Retina (tissue), 1 donor: ENCODE measurements at regions not wholly inside any gene's neighbourhood (a gene's known extent, or its start where the extent isn't known, plus 50 kb on each side); places are given as distances from the start of the nearest gene placed in this dataset.
"Not testable (repeated sequence)": the region's sequence is repeated elsewhere in the genome, so short reads cannot be mapped to it uniquely, and the experiment has no call there.

Source experiments
- DNase-seq: peaks from one replicate; pipeline ENCODE4 v3.0.0-alpha.2; 2016

DNA sequence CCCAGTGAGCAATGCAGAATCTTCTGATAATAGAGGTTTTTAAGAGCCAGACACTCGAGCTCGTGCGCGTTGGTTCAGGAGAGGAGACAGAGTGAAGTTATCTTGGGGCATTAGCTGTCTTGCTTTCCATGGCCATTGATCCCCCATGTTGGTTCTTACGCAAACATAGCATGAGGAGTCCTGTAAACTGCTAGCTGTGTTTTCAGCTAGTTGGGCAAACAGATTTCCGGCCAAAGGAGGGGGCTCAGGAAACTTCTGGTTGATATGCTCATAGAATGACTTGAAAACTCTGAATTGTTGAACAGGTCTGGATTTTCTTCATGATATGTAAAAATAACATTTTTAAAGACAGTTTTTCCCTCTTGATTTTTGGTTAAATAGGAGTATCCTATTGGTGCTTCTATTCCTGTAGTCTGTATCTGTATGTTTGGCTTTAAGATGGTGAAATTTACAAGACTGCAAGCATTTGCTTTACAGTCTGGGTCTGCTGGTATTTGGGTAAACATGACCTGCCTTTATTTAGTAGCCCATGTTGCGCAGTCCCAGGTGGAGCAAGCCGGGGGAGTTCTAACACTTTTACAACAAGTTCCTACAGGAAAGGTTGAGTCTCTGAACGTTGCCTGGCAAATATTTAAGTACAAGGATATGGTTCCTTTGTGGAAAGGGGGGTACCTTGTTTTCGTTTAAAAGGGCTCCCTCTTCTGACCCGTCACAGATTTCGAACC is 218.4 kb upstream of the KCND2 start:
- DNase-seq = no peak

- no peak for DNase-seq
Measured at GRCh38 chr7:120055300-120055699, 217.7 kb upstream of the KCND2 start.

DNA sequence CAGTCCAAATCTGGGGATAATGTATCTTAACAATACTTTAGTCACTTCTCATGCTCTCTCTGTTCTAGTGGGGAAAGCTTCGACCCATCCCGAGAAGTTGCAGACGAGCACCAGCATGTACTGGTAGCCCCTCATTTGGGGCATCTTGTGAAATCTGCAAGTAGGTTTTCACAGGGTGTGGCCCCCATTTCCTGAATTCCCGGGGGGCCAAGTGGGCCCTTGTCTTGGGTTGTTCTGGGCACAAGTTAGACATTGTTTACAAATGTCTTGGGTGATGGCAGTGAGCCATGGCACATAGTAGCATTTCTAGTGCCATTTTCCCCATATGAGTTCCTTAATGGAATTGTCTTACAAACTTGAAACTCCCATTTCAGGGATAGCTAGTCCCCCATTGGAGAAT is 216.7 kb upstream of the KCND2 start:
- DNase-seq = no peak

- no peak for DNase-seq
Measured at GRCh38 chr7:120059641-120060040, 213.3 kb upstream of the KCND2 start.

DNA sequence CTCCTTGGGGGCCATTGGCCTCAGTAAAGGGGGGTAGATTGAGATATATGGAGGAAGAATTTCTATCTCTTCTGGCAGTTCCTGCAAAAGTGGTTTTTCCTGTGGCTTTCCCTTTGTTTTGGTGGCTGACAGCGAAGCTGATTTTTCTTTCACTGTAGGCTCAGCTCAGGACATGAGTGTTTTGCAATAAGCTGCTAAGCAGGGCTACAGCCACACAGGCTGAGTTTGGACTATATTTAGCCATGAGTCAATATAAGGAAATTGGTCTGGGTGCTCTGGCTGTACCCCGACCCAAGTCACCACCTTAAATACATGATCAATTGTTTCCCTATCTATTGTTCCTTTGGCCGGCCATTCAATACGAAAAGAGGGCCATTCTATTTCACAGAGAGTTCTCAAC is 212.7 kb upstream of the KCND2 start:
- DNase-seq = no peak

GRCh38 chr7:120060875-120061274 is 212.1 kb upstream of the KCND2 start:
- DNase-seq = no peak

DNA sequence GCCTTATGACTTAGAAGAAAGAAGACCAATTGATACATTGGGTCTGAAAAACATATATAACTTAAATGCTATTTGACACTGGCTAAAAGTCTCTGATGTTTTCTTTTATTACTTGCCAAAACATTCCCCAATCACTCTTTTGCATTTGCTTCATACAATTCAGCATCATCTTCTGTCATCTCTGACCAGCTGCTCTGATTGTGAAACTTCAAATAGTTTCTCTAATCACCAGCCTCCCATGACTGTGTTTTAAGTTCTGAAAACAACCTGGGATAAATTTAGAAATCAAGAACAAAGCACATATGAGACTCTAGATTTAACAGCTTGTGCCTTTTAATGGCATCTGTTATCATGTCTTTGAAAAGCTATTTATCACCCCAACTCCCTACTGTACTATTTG is 208.4 kb upstream of the KCND2 start:
- no peak for DNase-seq

- not testable (repeated sequence) for DNase-seq
Measured at GRCh38 chr7:120066898-120067297, 206.1 kb upstream of the KCND2 start.

DNA sequence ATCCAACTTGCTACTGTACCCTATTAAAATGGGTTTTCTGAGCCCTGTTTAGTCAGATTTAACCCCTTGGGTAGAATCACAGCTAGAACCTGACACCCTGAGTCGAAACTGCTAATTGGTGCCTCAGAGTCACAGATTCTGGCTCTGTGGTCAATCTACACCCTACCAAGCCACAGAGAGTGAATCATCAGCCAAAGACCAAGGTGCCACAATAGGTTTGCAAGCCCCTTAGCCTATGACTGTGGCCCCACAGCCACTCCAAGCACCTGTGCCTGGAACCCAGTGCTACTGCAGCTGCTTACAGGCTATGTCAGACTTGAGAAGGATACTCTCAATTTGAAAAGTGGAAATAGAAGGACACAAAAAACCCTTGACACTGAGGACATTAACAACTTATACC is 202.8 kb upstream of the KCND2 start:
- no peak for DNase-seq

GRCh38 chr7:120077777-120078176 is 195.2 kb upstream of the KCND2 start:
- no peak for DNase-seq

DNA sequence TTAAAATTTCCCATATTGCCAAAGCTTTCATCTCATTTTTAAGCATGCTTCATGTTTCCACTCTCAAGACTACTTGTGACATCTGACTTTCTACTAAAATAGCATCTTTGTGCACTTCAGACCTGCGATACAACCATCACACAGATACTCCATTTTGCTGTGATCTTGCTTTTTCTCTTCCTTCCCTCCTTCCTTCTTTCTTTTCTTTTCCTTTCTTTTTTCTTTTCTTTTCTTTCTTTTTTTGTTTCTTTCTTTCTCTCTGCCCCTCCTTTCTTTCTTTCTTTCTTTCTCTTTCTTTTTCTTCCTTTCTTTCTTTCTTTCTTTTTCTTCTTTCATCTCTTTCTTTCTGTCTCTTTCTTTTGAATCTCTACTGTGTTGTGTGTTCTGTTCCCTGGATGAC is 194.0 kb upstream of the KCND2 start:
- DNase-seq = no peak

- no peak for DNase-seq
Measured at GRCh38 chr7:120079704-120080103, 193.3 kb upstream of the KCND2 start.

GRCh38 chr7:120086468-120086867 is 186.5 kb upstream of the KCND2 start:
- DNase-seq = not testable (repeated sequence)

DNA sequence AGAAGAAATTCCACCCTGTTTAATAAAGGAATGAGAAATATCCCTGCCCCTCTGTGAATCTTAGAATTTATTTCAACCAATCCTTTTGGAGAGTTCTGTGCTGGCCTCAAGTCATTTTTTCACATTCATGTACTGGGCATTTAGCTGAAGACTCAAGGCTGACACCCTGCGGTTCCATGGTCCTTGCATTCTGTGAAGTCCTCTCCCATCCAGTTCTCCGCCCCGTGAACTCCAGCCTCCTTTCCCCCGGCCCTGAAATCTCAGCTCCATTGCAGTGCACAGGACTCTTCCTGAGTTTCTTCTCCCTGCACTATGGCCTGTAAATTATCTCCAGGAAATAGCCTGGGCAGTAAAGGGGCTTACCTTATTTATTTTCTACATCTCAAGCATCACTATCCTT is 183.0 kb upstream of the KCND2 start:
- no peak for DNase-seq

DNA sequence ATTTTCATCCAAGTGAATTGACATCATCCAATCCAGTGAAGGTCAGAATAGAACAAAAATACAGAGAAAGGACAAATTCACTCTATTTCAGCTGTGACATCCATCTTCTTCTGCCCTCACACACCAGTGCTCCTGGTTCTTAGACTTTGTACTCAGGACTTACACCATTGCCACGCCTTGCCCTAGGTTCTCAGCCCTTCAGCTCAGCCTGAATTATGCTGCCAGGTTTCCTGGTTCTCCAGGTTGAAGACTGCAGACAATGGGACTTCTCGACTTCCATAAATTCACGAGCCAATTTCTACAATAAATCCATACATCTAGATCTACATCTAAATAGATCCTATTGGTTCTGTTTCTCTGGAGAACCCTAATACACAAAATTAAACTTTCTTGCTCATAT is 181.2 kb upstream of the KCND2 start:
- no peak for DNase-seq

- no peak for DNase-seq
Measured at GRCh38 chr7:120097020-120097419, 176.0 kb upstream of the KCND2 start.

DNA sequence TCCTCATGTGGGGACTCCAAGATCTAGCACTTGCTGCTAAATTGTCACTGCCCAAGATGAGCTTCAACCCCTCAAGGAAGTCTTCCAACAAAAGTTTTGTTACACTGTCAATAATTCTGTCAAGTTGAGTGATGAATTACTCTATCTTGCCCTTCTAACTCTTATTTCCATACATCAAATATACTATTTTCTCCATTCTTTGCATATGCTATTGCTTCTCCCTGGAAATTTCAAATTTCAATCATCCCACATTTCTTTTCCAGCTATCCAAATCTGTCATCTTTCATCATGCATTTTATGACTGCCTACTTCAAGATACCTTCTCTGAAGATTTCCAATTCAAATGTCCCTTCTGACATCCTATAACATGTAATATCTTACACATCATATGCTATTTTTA is 175.2 kb upstream of the KCND2 start:
- no peak for DNase-seq

GRCh38 chr7:120108376-120108775 is 164.6 kb upstream of the KCND2 start:
- no peak for DNase-seq

- no peak for DNase-seq
Measured at GRCh38 chr7:120110169-120110568, 162.8 kb upstream of the KCND2 start.

DNA sequence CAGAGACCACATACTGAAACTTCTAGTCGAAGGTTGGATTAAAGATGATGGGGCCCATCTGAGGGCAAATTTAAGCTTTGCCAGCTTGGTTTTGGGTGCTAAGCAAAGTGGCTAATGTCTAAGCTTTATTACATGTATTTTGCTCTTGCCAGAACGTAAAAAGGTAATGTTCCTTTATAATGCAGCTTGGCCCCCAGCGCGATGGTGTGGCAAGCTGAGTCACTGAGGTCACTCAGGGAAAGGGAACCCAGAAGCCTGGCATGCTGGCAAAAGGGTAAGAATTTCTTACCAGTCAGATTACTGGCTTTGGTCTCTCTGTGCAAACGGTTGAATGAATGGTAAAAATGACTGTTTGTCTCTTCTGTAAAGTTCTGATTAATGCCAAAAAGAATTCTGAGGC is 158.3 kb upstream of the KCND2 start:
- DNase-seq = no peak

- DNase-seq = no peak
Measured at GRCh38 chr7:120123528-120123927, 149.4 kb upstream of the KCND2 start.

- no peak for DNase-seq
Measured at GRCh38 chr7:120131096-120131839, 141.7 kb upstream of the KCND2 start.

DNA sequence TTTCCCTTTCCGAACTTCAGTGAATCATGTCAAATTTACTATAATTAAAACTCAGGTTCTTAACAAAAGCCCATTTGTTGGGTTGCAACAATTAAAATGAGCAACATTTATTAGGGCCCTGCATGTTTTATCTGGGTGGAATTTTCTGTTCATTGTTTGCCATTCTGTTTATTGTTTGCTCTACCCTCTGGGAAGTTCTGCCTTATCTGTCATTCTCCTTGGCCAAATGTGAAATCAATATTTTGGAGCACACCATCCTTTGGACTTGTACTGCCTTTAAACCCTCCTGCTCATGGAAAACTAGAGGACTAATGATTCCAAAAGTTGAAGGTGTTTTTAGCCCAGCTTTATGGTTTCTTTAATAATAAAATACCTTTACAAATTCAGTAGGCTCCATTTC is 134.5 kb upstream of the KCND2 start:
- DNase-seq = no peak

DNA sequence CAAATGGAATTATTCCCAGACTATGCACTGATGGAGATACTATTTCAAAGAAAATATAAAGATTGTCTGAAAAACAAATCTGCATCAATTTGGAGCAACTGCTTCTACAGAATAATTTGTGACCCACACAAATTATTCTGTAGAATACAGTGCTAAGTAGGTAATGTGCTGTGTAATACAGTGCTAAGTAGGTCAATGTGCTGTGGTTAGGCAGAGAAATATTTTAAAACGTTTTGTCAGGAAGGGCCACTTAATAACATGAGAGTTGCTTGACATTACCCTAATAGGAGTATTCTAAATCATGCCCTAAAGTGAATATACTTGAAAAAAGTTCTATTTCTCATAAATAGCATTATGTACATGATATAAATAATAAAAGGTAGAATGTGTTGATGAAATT is 116.5 kb upstream of the KCND2 start:
- no peak for DNase-seq

DNA sequence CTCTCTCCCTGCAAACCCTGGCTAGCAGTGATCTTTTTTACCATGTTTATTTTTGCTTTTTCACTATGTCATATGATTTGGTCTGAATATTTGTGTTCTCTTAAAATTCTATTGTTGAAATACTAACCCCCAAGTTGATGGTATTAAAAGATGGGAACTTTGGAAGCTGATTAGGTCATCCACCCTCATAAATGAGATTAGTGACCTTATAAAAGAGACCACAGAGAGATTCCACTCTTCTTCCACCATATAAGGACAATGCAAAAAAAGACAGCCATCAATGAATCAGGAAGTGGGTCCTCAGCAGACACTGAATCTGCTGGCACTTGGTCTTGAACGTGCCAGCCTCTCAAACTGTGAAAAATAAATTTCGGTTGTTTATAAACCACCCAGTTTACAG is 112.8 kb upstream of the KCND2 start:
- no peak for DNase-seq
